Nephron (organoid): ENCODE measurements at regions not wholly inside any gene's neighbourhood (a gene's known extent, or its start where the extent isn't known, plus 50 kb on each side); places are given as distances from the start of the nearest gene placed in this dataset.
"Not testable (repeated sequence)": the region's sequence is repeated elsewhere in the genome, so short reads cannot be mapped to it uniquely, and the experiment has no call there.

ENCODE experiments used
- H3K27ac Mint-ChIP-seq, 3 experiments: 2 replicates each; pipeline ENCODE4 v1.8.0; 2020; ENCODE audit warnings: mixed read lengths in 3 of 3, mild to moderate bottlenecking in 2 of 3, moderate library complexity in 1 of 3
- H3K27me3 Mint-ChIP-seq: 2 replicates; pipeline ENCODE4 v1.8.0; 2021; ENCODE audit warnings: low read depth, mild to moderate bottlenecking, moderate library complexity, mixed read lengths
- H3K36me3 Mint-ChIP-seq: 2 replicates; pipeline ENCODE4 v1.8.0; 2020; ENCODE audit warnings: low read depth, mixed read lengths
- H3K4me1 Mint-ChIP-seq: 2 replicates; pipeline ENCODE4 v1.8.0; 2020; ENCODE audit warnings: mixed read lengths
- H3K4me3 Mint-ChIP-seq, 3 experiments: 2 replicates each; pipeline ENCODE4 v1.8.0; 2020; ENCODE audit warnings: mild to moderate bottlenecking in 3 of 3, mixed read lengths in 3 of 3, moderate library complexity in 2 of 3
- H3K9me3 Mint-ChIP-seq: 2 replicates; pipeline ENCODE4 v1.8.0; 2020; ENCODE audit warnings: mixed read lengths
- TF ChIP-seq, protein P1 (sequence below), 3 experiments: fragments of 200-600 bp; sonication (generic); IDR thresholded peaks; one replicate each; pipeline ENCODE4 v1.5.0; 2021; ENCODE audit warnings: antibody characterized with exemption in 3 of 3; ENCODE audit not compliant: unreplicated experiment in 3 of 3

- Mint-ChIP-seq H3K27ac (no peak overlapping the region), H3K4me1 (no peaks in the 10 kb centered on the region), H3K4me3 (no peak overlapping the region), H3K36me3 (no peaks in the 10 kb centered on the region), H3K27me3 (no peaks in the 10 kb centered on the region), H3K9me3 (peaks cover 2% of the 10 kb centered on the region)
- TF ChIP-seq, protein P1, sequence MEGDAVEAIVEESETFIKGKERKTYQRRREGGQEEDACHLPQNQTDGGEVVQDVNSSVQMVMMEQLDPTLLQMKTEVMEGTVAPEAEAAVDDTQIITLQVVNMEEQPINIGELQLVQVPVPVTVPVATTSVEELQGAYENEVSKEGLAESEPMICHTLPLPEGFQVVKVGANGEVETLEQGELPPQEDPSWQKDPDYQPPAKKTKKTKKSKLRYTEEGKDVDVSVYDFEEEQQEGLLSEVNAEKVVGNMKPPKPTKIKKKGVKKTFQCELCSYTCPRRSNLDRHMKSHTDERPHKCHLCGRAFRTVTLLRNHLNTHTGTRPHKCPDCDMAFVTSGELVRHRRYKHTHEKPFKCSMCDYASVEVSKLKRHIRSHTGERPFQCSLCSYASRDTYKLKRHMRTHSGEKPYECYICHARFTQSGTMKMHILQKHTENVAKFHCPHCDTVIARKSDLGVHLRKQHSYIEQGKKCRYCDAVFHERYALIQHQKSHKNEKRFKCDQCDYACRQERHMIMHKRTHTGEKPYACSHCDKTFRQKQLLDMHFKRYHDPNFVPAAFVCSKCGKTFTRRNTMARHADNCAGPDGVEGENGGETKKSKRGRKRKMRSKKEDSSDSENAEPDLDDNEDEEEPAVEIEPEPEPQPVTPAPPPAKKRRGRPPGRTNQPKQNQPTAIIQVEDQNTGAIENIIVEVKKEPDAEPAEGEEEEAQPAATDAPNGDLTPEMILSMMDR (IDR thresholded peaks at IDR 0.05; ENCODE audit: unreplicated experiment in 3 of 3) = no peak
These were observed 79.7 kb upstream of the EFCAB3 start for GRCh38 chr17:62300697-62301096.

DNA sequence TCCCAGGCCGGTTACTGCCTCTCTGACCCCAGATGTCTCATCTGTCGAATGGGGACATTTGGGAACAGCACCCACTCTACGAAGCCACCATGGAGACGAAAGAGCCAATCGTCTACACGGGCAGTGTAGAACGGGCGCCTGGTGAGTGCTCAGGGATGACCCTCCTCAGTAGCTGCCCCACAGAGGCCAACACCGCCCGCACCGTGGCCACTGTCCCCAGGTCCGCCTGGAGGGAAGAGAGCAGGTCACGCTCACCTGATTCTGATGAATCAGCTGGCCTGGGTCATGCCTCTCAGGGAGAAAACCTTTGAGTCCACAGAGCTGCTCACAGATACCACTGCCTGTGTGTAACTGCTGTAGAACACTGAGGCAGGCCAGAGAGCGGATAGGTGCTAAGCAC lies 105.1 kb upstream of the EFCAB3 start:
- not testable (repeated sequence) for H3K4me1 Mint-ChIP-seq, H3K9me3 Mint-ChIP-seq

GRCh38 chr17:62268361-62268760 lies 112.0 kb upstream of the EFCAB3 start:
- H3K4me1 Mint-ChIP-seq, H3K27me3 Mint-ChIP-seq, H3K27ac Mint-ChIP-seq, H3K36me3 Mint-ChIP-seq, H3K4me3 Mint-ChIP-seq, H3K9me3 Mint-ChIP-seq: not testable (repeated sequence)

More for the DNA sequence above, 105.1 kb upstream of the EFCAB3 start:
- H3K27ac Mint-ChIP-seq, H3K4me3 Mint-ChIP-seq, H3K36me3 Mint-ChIP-seq, H3K27me3 Mint-ChIP-seq: not testable (repeated sequence)

DNA sequence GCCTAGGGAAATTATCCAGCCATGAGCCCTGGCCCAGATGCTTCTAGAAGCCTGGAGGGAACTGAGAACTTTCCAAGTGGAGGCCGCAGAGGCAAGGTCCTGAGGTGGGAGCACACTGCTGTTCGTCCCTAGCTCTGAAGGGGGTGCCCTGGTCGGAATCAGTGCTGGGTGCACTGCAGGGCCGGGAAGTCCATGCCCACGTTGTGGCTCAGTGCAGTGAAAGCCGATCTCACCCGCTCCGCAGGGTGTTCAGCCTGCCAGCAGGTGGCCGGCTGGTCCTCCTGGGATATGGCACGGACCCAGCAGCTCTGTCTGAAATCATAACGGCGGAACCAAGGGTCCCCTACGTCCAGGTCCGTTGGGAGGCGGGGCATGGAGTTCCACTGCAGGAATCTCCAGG lies 115.4 kb upstream of the EFCAB3 start:
- not testable (repeated sequence) for H3K4me3 Mint-ChIP-seq, H3K27me3 Mint-ChIP-seq, H3K9me3 Mint-ChIP-seq, H3K4me1 Mint-ChIP-seq, H3K27ac Mint-ChIP-seq, H3K36me3 Mint-ChIP-seq

- not testable (repeated sequence) for H3K9me3 Mint-ChIP-seq, H3K27ac Mint-ChIP-seq, H3K4me1 Mint-ChIP-seq, H3K27me3 Mint-ChIP-seq, H3K36me3 Mint-ChIP-seq, H3K4me3 Mint-ChIP-seq
These were observed 124.6 kb upstream of the EFCAB3 start for GRCh38 chr17:62255791-62256190.

DNA sequence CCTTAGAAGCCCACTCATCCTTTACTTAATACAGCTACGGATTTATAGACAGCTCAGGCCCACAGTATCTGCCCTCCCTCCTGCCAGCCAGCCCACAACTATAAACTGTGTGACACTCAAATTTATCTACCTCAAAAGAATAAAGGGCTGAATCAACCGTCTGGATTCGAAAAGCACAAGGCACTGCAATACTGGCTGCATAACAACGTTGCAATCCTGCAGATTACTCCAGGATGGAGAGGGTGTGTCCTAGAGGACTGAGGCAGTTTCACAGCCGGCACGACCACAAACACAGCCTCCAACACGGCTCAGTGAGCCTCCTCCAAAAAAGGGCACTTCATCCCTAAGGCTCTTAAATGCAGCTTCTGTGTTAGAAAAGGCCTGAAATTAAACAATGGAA lies 138.3 kb upstream of the EFCAB3 start:
- not testable (repeated sequence) for H3K4me1 Mint-ChIP-seq, H3K27me3 Mint-ChIP-seq, H3K9me3 Mint-ChIP-seq, H3K27ac Mint-ChIP-seq, H3K36me3 Mint-ChIP-seq, H3K4me3 Mint-ChIP-seq

- H3K4me3 Mint-ChIP-seq, H3K27ac Mint-ChIP-seq, H3K4me1 Mint-ChIP-seq: not testable (repeated sequence)
These were observed 140.8 kb upstream of the EFCAB3 start for GRCh38 chr17:62239569-62239968.

GRCh38 chr17:62238551-62239338 lies 141.6 kb upstream of the EFCAB3 start:
- H3K9me3 Mint-ChIP-seq, H3K27me3 Mint-ChIP-seq, H3K27ac Mint-ChIP-seq, H3K4me1 Mint-ChIP-seq, H3K36me3 Mint-ChIP-seq, H3K4me3 Mint-ChIP-seq: not testable (repeated sequence)

More at GRCh38 chr17:62239569-62239968, 140.8 kb upstream of the EFCAB3 start:
- not testable (repeated sequence) for H3K27me3 Mint-ChIP-seq, H3K36me3 Mint-ChIP-seq, H3K9me3 Mint-ChIP-seq

GRCh38 chr17:62233822-62234481 lies 146.4 kb upstream of the EFCAB3 start:
- not testable (repeated sequence) for H3K4me3 Mint-ChIP-seq, H3K4me1 Mint-ChIP-seq, H3K27me3 Mint-ChIP-seq, H3K9me3 Mint-ChIP-seq, H3K27ac Mint-ChIP-seq, H3K36me3 Mint-ChIP-seq

DNA sequence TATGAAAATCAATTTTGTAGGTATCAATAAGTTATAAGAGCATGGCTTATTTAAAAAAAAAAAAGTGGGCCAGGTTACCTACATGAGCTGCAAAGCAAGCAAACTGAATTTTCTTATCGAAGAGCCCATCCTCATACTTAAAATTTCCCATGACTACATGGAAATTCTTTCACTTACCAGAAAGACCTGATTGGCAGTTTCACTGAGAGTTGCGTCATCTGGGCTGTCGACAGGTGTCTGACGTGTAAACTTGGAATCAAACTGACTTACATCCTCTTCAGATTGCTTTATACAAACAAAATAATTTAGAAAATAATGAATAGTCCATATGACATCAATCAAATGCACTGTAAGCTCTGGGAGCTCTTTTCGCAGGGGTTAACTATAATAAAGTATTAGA lies 149.1 kb upstream of the EFCAB3 start:
- H3K27ac Mint-ChIP-seq, H3K9me3 Mint-ChIP-seq, H3K4me1 Mint-ChIP-seq, H3K27me3 Mint-ChIP-seq, H3K36me3 Mint-ChIP-seq, H3K4me3 Mint-ChIP-seq: not testable (repeated sequence)
